GM12864 (cell line): ENCODE measurements at regions not wholly inside any gene's neighbourhood (a gene's known extent, or its start where the extent isn't known, plus 50 kb on each side); places are given as distances from the start of the nearest gene placed in this dataset.

ENCODE experiments used
- DNase-seq: peaks from one replicate; pipeline ENCODE4 v3.0.0-alpha.2; 2011; ENCODE audit warnings: low read depth
- H3K4me3 ChIP-seq: 2 replicates; pipeline ENCODE4 v1.5.1; 2011; ENCODE audit warnings: mild to moderate bottlenecking, low read depth, low read length, control low read depth
- TF ChIP-seq, protein P1 (sequence below): IDR thresholded peaks from 2 replicates; pipeline ENCODE4 v1.5.1; 2011; ENCODE audit warnings: low read depth, mild to moderate bottlenecking, moderate library complexity, low read length, control low read depth, inconsistent platforms; ENCODE audit errors: missing control alignments

DNA sequence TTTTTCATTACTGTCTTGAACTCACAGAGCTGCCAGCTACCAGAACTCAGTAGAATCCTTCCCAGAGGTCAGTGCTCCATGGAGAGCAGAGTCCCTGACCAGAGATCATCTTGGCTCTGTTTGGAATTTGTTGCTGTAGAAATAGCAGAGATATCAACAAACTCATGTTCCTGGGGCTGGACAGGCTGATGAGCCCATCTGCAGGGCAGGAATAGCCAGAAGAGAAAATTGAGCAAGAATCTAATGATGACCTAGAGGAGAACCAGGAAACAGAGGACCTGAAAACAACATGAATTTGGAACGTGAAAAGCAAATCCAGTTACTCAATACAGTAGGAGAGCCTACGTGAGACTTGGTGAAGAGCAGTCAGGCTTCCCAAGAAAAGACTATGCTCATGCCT is 437.8 kb downstream of the PLK2 start:
- no peak overlapping the region for H3K4me3 ChIP-seq
- no peak for DNase-seq
- TF ChIP-seq, protein P1, sequence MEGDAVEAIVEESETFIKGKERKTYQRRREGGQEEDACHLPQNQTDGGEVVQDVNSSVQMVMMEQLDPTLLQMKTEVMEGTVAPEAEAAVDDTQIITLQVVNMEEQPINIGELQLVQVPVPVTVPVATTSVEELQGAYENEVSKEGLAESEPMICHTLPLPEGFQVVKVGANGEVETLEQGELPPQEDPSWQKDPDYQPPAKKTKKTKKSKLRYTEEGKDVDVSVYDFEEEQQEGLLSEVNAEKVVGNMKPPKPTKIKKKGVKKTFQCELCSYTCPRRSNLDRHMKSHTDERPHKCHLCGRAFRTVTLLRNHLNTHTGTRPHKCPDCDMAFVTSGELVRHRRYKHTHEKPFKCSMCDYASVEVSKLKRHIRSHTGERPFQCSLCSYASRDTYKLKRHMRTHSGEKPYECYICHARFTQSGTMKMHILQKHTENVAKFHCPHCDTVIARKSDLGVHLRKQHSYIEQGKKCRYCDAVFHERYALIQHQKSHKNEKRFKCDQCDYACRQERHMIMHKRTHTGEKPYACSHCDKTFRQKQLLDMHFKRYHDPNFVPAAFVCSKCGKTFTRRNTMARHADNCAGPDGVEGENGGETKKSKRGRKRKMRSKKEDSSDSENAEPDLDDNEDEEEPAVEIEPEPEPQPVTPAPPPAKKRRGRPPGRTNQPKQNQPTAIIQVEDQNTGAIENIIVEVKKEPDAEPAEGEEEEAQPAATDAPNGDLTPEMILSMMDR = no peak

DNA sequence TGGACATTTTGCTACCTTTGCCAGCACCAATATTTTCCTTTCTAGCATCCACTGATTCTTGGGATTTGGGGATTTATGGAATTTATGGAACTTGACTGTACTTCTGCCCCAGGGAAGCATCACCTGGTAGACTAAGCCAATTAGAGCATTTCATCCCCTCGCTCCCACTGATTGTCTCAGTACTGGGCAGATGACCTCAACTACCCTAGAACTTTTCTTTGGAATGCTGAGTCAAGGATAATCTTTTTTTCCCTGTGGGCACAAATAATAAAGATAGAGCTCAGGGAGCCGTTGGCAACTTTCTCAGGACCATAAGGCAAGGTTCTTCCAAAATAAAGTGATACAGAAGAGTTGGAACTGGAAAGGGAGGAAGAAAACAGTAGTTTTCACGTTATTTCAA is 438.4 kb downstream of the PLK2 start:
- TF ChIP-seq, protein P1 = no peak
- no peak overlapping the region for H3K4me3 ChIP-seq
- DNase-seq = no peak

DNA sequence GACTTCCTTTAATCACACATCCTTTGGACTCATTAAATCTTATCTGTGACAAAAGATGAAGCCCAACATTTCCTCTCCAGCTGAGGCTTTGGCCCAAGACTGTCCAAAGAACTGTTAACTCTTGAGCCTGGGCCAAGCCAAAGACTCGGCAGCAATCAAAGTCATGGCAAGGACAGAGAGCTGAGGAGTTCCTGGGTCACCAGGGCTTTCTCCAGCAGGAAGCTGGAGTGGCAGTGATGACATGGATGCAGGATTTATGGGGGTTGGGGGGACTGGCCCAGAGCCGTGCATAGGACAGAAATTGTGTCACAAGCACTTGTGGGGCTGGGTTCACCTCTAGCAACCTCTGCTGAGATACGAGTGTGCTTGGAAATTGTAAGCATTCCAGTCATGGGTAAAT is 440.3 kb downstream of the PLK2 start:
- no peak for DNase-seq
- TF ChIP-seq, protein P1 = no peak
- no peak overlapping the region for H3K4me3 ChIP-seq

DNA sequence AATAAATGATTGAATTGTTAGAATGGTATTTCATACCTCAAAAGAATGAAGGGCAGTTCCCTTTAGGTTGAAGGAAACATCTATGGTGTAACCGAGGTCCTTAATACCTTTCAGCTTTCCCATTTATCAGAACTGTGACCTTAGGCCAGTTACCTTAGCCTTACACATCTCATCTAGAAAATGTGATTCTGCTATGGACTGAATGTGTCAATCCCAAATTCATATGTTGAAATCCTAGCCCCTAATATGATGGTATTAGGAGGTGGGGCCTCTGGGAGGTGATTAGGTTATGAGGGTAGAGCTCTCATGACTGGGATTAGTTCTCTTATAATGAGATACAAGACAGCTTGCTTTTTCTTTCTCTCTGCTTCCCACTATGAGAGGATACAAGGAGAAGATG is 441.9 kb downstream of the PLK2 start:
- H3K4me3 ChIP-seq = no peak overlapping the region
- TF ChIP-seq, protein P1 = no peak
- DNase-seq = no peak

DNA sequence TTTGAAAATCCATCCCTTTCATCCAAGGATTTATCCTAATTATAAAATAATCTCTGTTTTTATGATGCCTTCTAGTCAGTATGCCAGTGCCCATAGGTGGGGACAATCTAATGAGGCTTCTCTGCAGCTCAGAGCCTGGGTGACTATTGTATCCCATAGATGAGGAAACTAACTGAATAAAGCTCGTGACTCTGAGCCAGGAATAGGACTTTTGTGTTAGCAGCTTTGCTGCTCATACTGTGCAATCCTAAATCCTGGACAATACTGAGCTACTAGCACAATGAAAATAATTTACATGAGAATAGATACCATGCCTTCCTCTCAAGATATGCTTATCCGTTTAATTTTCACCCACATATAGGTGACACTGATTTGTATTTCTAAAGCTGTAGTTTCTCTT is 443.0 kb downstream of the PLK2 start:
- no peak overlapping the region for H3K4me3 ChIP-seq
- no peak for DNase-seq
- TF ChIP-seq, protein P1 = no peak

DNA sequence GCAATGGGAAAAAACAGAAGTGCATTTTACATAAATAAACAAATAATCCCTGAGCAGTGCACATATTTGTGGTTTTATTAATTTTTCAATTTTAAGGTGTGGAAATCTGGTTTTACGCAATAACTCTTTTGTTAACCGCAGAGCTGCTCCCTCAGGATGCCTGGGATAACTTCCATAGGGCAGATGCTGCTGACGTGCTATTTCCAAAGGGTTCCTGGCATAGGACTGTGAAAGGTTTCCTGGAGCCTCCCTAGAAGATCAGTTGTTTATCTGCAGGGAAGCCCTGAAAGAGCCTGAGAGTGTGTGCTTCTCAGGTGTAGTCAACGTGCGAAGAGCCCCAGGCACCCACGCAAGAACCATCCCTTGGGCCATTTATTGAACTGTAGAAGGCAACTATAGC is 443.5 kb downstream of the PLK2 start:
- no peak overlapping the region for H3K4me3 ChIP-seq
- no peak for DNase-seq
- TF ChIP-seq, protein P1 = no peak

DNA sequence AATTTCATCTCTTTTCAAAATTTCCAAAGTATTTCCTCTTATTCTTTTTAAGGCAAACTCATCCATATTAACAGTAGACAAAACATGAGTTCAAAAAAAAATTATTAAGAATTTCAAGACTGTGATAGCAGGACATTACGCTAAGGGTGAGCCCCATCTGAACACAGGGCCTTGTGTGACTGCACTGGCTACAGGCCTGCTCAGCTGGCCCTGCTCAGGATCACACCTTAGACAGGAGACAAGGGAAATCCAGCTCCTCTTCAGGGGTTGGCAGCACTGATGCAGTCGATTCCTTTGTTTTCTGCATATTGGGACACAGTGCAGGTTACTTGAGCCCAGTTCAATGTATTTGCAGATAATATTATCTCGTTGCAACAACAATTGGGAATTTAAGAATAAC is 444.7 kb downstream of the PLK2 start:
- H3K4me3 ChIP-seq = no peak overlapping the region
- DNase-seq = no peak
- TF ChIP-seq, protein P1 = no peak
